ENCODE measurements at regions not wholly inside any gene's neighbourhood (a gene's known extent, or its start where the extent isn't known, plus 50 kb on each side); places are given as distances from the start of the nearest gene placed in this dataset.
"Not testable (repeated sequence)": the region's sequence is repeated elsewhere in the genome, so short reads cannot be mapped to it uniquely, and the experiment has no call there.

- Mint-ChIP-seq H3K27me3 (no peaks in the 10 kb centered on the region), H3K9me3 (peaks cover 7% of the 10 kb centered on the region), H3K27ac (no peak overlapping the region), H3K4me1 (no peaks in the 10 kb centered on the region), H3K36me3 (no peaks in the 10 kb centered on the region), H3K4me3 (no peak overlapping the region)
- no peak for ATAC-seq
Measured at GRCh38 chr4:110424144-110424543, 51.8 kb upstream of the ENPEP start.

- Mint-ChIP-seq H3K9me3 (peaks cover 8% of the 10 kb centered on the region), H3K4me3 (no peak overlapping the region), H3K27me3 (peaks cover 18% of the 10 kb centered on the region), H3K27ac (no peak overlapping the region), H3K4me1 (no peaks in the 10 kb centered on the region), H3K36me3 (no peaks in the 10 kb centered on the region)
- no peak for ATAC-seq
Measured at GRCh38 chr4:110418641-110419040, 57.3 kb upstream of the ENPEP start.

GRCh38 chr4:110417136-110417535, 58.8 kb upstream of the ENPEP start:
- peaks cover 3% of the 10 kb centered on the region for H3K9me3 Mint-ChIP-seq
- peaks cover 33% of the 10 kb centered on the region for H3K27me3 Mint-ChIP-seq
- no peak for ATAC-seq
- H3K36me3 Mint-ChIP-seq, result no peaks in the 10 kb centered on the region
- H3K27ac Mint-ChIP-seq, result no peak overlapping the region
- no peak overlapping the region for H3K4me3 Mint-ChIP-seq
- H3K4me1 Mint-ChIP-seq, result no peaks in the 10 kb centered on the region

GRCh38 chr4:110415478-110415877, 60.5 kb upstream of the ENPEP start:
- Mint-ChIP-seq H3K27ac (no peak overlapping the region), H3K9me3 (peaks cover 3% of the 10 kb centered on the region), H3K27me3 (peaks cover 40% of the 10 kb centered on the region), H3K4me1 (no peaks in the 10 kb centered on the region), H3K4me3 (no peak overlapping the region), H3K36me3 (no peaks in the 10 kb centered on the region)
- ATAC-seq, result no peak

GRCh38 chr4:110415041-110415440, 60.9 kb upstream of the ENPEP start:
- Mint-ChIP-seq H3K36me3 (no peaks in the 10 kb centered on the region), H3K4me3 (no peak overlapping the region), H3K27me3 (peaks cover 40% of the 10 kb centered on the region), H3K4me1 (no peaks in the 10 kb centered on the region), H3K9me3 (peaks cover 3% of the 10 kb centered on the region), H3K27ac (no peak overlapping the region)
- ATAC-seq, result no peak

GRCh38 chr4:110414561-110414920, 61.4 kb upstream of the ENPEP start:
- Mint-ChIP-seq H3K27ac (no peak overlapping the region), H3K4me3 (no peak overlapping the region), H3K27me3 (peaks cover 40% of the 10 kb centered on the region), H3K4me1 (no peaks in the 10 kb centered on the region), H3K36me3 (no peaks in the 10 kb centered on the region), H3K9me3 (peaks cover 3% of the 10 kb centered on the region)
- ATAC-seq, result no peak

- H3K9me3 Mint-ChIP-seq, H3K4me3 Mint-ChIP-seq, H3K36me3 Mint-ChIP-seq, H3K4me1 Mint-ChIP-seq, H3K27ac Mint-ChIP-seq, ATAC-seq: not testable (repeated sequence)
- H3K27me3 Mint-ChIP-seq, result peaks cover 40% of the 10 kb centered on the region
Measured at GRCh38 chr4:110413807-110414560, 62.0 kb upstream of the ENPEP start.

GRCh38 chr4:110412354-110413065, 63.4 kb upstream of the ENPEP start:
- Mint-ChIP-seq H3K27ac (no peak overlapping the region), H3K4me3 (no peak overlapping the region), H3K27me3 (peaks cover 31% of the 10 kb centered on the region), H3K36me3 (no peaks in the 10 kb centered on the region), H3K4me1 (no peaks in the 10 kb centered on the region), H3K9me3 (no peaks in the 10 kb centered on the region)
- no peak for ATAC-seq

- H3K27ac Mint-ChIP-seq, result no peak overlapping the region
- H3K9me3 Mint-ChIP-seq, result no peaks in the 10 kb centered on the region
- no peak for ATAC-seq
- peaks cover 31% of the 10 kb centered on the region for H3K27me3 Mint-ChIP-seq
- no peaks in the 10 kb centered on the region for H3K36me3 Mint-ChIP-seq
- H3K4me1 Mint-ChIP-seq, result no peaks in the 10 kb centered on the region
- H3K4me3 Mint-ChIP-seq, result no peak overlapping the region
Measured at GRCh38 chr4:110411574-110412011, 64.4 kb upstream of the ENPEP start.

GRCh38 chr4:110410853-110411573, 64.9 kb upstream of the ENPEP start:
- H3K4me3 Mint-ChIP-seq, H3K4me1 Mint-ChIP-seq, ATAC-seq, H3K9me3 Mint-ChIP-seq, H3K27ac Mint-ChIP-seq, H3K36me3 Mint-ChIP-seq: not testable (repeated sequence)
- H3K27me3 Mint-ChIP-seq, result peaks cover 31% of the 10 kb centered on the region

GRCh38 chr4:110400086-110400485, 75.9 kb upstream of the ENPEP start:
- no peaks in the 10 kb centered on the region for H3K4me1 Mint-ChIP-seq

GRCh38 chr4:110399046-110399445, 76.9 kb upstream of the ENPEP start:
- not testable (repeated sequence) for H3K4me3 Mint-ChIP-seq, H3K36me3 Mint-ChIP-seq, ATAC-seq, H3K9me3 Mint-ChIP-seq, H3K27me3 Mint-ChIP-seq, H3K4me1 Mint-ChIP-seq, H3K27ac Mint-ChIP-seq

More at GRCh38 chr4:110400086-110400485, 75.9 kb upstream of the ENPEP start:
- Mint-ChIP-seq H3K27ac (no peak overlapping the region), H3K9me3 (no peaks in the 10 kb centered on the region), H3K4me3 (no peak overlapping the region), H3K36me3 (no peaks in the 10 kb centered on the region), H3K27me3 (no peaks in the 10 kb centered on the region)
- ATAC-seq, result no peak

- no peaks in the 10 kb centered on the region for H3K27me3 Mint-ChIP-seq
- no peak for ATAC-seq
- H3K4me1 Mint-ChIP-seq, result no peaks in the 10 kb centered on the region
- H3K36me3 Mint-ChIP-seq, result no peaks in the 10 kb centered on the region
- H3K4me3 Mint-ChIP-seq, result no peak overlapping the region
- H3K9me3 Mint-ChIP-seq, result no peaks in the 10 kb centered on the region
- H3K27ac Mint-ChIP-seq, result no peak overlapping the region
Measured at GRCh38 chr4:110396963-110397362, 79.0 kb upstream of the ENPEP start.

GRCh38 chr4:110395421-110395820, 80.5 kb upstream of the ENPEP start:
- H3K9me3 Mint-ChIP-seq, result no peaks in the 10 kb centered on the region
- H3K4me3 Mint-ChIP-seq, result no peak overlapping the region
- H3K4me1 Mint-ChIP-seq, result no peaks in the 10 kb centered on the region
- no peaks in the 10 kb centered on the region for H3K36me3 Mint-ChIP-seq
- no peak for ATAC-seq
- no peak overlapping the region for H3K27ac Mint-ChIP-seq
- H3K27me3 Mint-ChIP-seq, result no peaks in the 10 kb centered on the region

GRCh38 chr4:110394871-110395270, 81.1 kb upstream of the ENPEP start:
- no peaks in the 10 kb centered on the region for H3K9me3 Mint-ChIP-seq
- no peaks in the 10 kb centered on the region for H3K36me3 Mint-ChIP-seq
- H3K27ac Mint-ChIP-seq, result no peak overlapping the region
- no peaks in the 10 kb centered on the region for H3K4me1 Mint-ChIP-seq
- H3K27me3 Mint-ChIP-seq, result no peaks in the 10 kb centered on the region
- no peak overlapping the region for H3K4me3 Mint-ChIP-seq
- no peak for ATAC-seq

Data from stimulated activated memory B cell treated with anti-CD40 and anti-IgM and Interleukin-4, amounts not matched to agents 10 μg/mL and 1 μg/mL and 100 μg/mL, for 72 hours (primary cell).